Erythroblast (primary cell): ENCODE measurements at regions not wholly inside any gene's neighbourhood (a gene's known extent, or its start where the extent isn't known, plus 50 kb on each side); places are given as distances from the start of the nearest gene placed in this dataset.

Experiments used
- GATA1 ChIP-seq: IDR thresholded peaks from 2 replicates; pipeline ENCODE4 v1.6.1; 2011; ENCODE audit warnings: low read depth, mild to moderate bottlenecking, control low read depth, low read length, moderate library complexity
- POLR2A ChIP-seq: IDR thresholded peaks from 2 replicates; pipeline ENCODE4 v1.6.1; 2011; ENCODE audit warnings: mild to moderate bottlenecking, low read length

DNA sequence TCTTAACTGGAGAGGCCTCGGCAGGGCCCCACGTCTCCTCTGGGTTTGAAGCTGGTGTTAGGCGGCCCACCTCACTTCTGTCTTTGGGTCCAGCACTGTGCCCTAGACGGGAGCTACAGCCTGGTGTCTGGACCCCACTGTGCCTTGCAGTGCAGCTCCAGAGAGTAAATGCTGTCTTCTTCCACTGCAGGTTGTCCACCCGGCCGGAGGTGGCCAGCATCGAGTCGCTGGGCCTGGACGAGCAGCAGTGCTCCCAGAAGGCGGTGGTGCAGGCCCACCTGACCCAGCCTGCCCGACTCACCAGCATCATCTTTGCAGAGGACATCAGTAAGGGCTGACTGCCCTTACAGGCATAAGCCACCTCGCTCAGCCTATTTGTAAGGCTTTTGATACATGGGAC lies 53.1 kb upstream of the TAMM41 start:
- TF ChIP-seq POLR2A (no peak), GATA1 (no peak)
